K562 (cell line): ENCODE measurements at regions not wholly inside any gene's neighbourhood (a gene's known extent, or its start where the extent isn't known, plus 50 kb on each side); places are given as distances from the start of the nearest gene placed in this dataset.

Source experiments
- ATAC-seq: fragments of 200-7000 bp; cut with Tn5 transposase; 3 replicates; pipeline ENCODE4 v1.9.1; 2020; ENCODE audit warnings: moderate library complexity
- BruUV-seq: library from RNA; stranded (reverse); fragments of 400-500 nt; replicated peaks from 2 replicates; lab custom pipeline; 2021; lab: Mats Ljungman, UMichigan
- CTCF ChIA-PET: fragments of 300-600 bp; formaldehyde crosslinking; extraction: SDS; loops from one replicate; lab custom pipeline; 2021; ENCODE audit warnings: low intra/inter-chr PET ratio; lab: Yijun Ruan, JAX
- POLR2A ChIA-PET: fragments of 300-600, 350-650 bp; sonication (Branson Sonifier 250); formaldehyde crosslinking; extraction: SDS; loops from one replicate; lab custom pipeline; 2021; ENCODE audit warnings: antibody characterized with exemption, inconsistent platforms; lab: Yijun Ruan, JAX
- DNase-seq, 4 experiments: peaks; one replicate each; pipeline versions ENCODE4 v3.0.0 to v3.0.0-alpha.2; 2011 to 2018; ENCODE audit warnings: low spot score in 3 of 4, mixed read lengths in 3 of 4; ENCODE audit errors: extremely low read depth in 1 of 4
- FAIRE-seq: peaks from 2 replicates; lab custom pipeline; 2011; peaks lifted over from hg19 to GRCh38; lab: Jason Lieb, UNC
- H2AFZ ChIP-seq: 2 replicates; pipeline ENCODE4 v1.6.0; 2011; ENCODE audit warnings: low read depth, low read length, control low read depth, inconsistent platforms
- H3K27ac ChIP-seq: fragments of 200-600 bp; 3 replicates; pipeline ENCODE4 v1.8.0; 2011; ENCODE audit warnings: low read depth, mild to moderate bottlenecking, control low read depth, inconsistent platforms, low read length, moderate library complexity, mixed read lengths; ENCODE audit errors: extremely low read depth
- H3K27me3 ChIP-seq, 2 experiments: fragments of 300-600 bp in 1 of 2; 2 replicates in 1 of 2; 3 replicates in 1 of 2; pipeline versions ENCODE4 v1.6.0 to v1.8.0; 2011; ENCODE audit warnings: inconsistent platforms in 2 of 2, low read length in 2 of 2, mild to moderate bottlenecking in 1 of 2, mixed read lengths in 1 of 2, moderate library complexity in 1 of 2; ENCODE audit not compliant: control insufficient read depth in 2 of 2, insufficient read depth in 2 of 2
- H3K36me3 ChIP-seq: fragments of 300-600 bp; 3 replicates; pipeline ENCODE4 v1.8.0; 2011; ENCODE audit warnings: mild to moderate bottlenecking, low read length, inconsistent platforms; ENCODE audit not compliant: control insufficient read depth, insufficient read depth
- H3K4me1 ChIP-seq, 2 experiments: fragments of 200-600 bp in 1 of 2; replicated peaks in 1 of 2; 2 replicates in 1 of 2; 3 replicates in 1 of 2; pipeline versions ENCODE4 v1.5.1 to v1.8.0; 2011; ENCODE audit warnings: inconsistent platforms in 2 of 2, low read length in 2 of 2, mild to moderate bottlenecking in 1 of 2, mixed read lengths in 1 of 2, moderate library complexity in 1 of 2; ENCODE audit not compliant: control insufficient read depth in 2 of 2, insufficient read depth in 2 of 2
- H3K4me2 ChIP-seq: 2 replicates; pipeline ENCODE4 v1.6.1; 2011; ENCODE audit warnings: low read length, control low read depth, inconsistent platforms, mixed read lengths; ENCODE audit not compliant: insufficient read depth
- H3K4me3 ChIP-seq: fragments of 200-600 bp; sonication (generic), shearing (Covaris generic); 2 replicates; pipeline ENCODE4 v1.5.1; 2016; ENCODE audit warnings: control low read depth, inconsistent platforms
- H3K79me2 ChIP-seq: fragments of 200-600 bp; 3 replicates; pipeline ENCODE4 v1.8.0; 2011; ENCODE audit warnings: low read length, inconsistent platforms; ENCODE audit not compliant: control insufficient read depth, insufficient read depth
- H3K9ac ChIP-seq, 2 experiments: 2 replicates each; pipeline versions ENCODE4 v1.6.0 to v1.6.1; 2011; ENCODE audit warnings: low read depth in 2 of 2, low read length in 2 of 2, control low read depth in 1 of 2, inconsistent platforms in 1 of 2, mild to moderate bottlenecking in 1 of 2, mixed read lengths in 1 of 2; ENCODE audit not compliant: insufficient read depth in 1 of 2
- H3K9me1 ChIP-seq: one replicate; pipeline ENCODE4 v1.6.0; 2011; ENCODE audit warnings: inconsistent platforms, mild to moderate bottlenecking, low read length, moderate library complexity; ENCODE audit not compliant: control insufficient read depth, insufficient read depth
- H3K9me3 ChIP-seq: replicated peaks from 2 replicates; pipeline ENCODE4 v1.5.1; 2011; ENCODE audit warnings: low read depth, low read length, inconsistent platforms; ENCODE audit not compliant: control insufficient read depth, insufficient read depth
- H4K20me1 ChIP-seq: replicated peaks from 2 replicates; pipeline ENCODE4 v1.6.1; 2011; ENCODE audit warnings: low read length, inconsistent platforms, mixed read lengths; ENCODE audit not compliant: control insufficient read depth, insufficient read depth
- EP300 ChIP-seq: IDR thresholded peaks from 2 replicates; pipeline ENCODE4 v1.6.1; 2012; ENCODE audit warnings: low read length, improper control_type of control experiment
- MTA2 ChIP-seq: fragments of 450-650 bp; IDR thresholded peaks from 2 replicates; pipeline ENCODE4 v1.6.1; 2016; ENCODE audit warnings: low read depth
- POLR3G ChIP-seq: IDR thresholded peaks from 2 replicates; pipeline ENCODE4 v1.6.1; 2011; ENCODE audit not compliant: insufficient read length, insufficient replicate concordance; ENCODE audit errors: extremely low read depth
- RAD51 ChIP-seq: fragments of 450-650 bp; IDR thresholded peaks from 2 replicates; pipeline ENCODE4 v1.7.1; 2016; ENCODE audit warnings: low read depth, mild to moderate bottlenecking, borderline replicate concordance
- SIN3B ChIP-seq: fragments of 450-650 bp; IDR thresholded peaks from 2 replicates; pipeline ENCODE4 v1.6.1; 2017; ENCODE audit warnings: low read depth, mild to moderate bottlenecking, moderate library complexity
- SMAD4 ChIP-seq: fragments of 250-450 bp; sonication (Bioruptor Pico); conservative IDR thresholded peaks from 2 replicates; pipeline ENCODE4 v1.8.0; 2021; ENCODE audit warnings: inconsistent platforms, mild to moderate bottlenecking, moderate library complexity
- ZNF174 ChIP-seq: fragments of 250-450 bp; sonication (Bioruptor Pico); IDR thresholded peaks from 2 replicates; pipeline ENCODE4 v1.4.0; 2020; ENCODE audit warnings: mild to moderate bottlenecking
- WGBS: fragments of 100-300 bp; shearing (Covaris generic); methylation state at CpG from one replicate; pipeline ENCODE4 v1.1.6; 2016; ENCODE audit warnings: low coverage, mixed read lengths; ENCODE audit not compliant: insufficient coverage; ENCODE audit errors: missing lambda C conversion rate; 5-methylcytosine and 5-hydroxymethylcytosine counted together
- in situ Hi-C: fragments of 300-500 bp; cut with MboI; formaldehyde crosslinking; loops from 4 replicates; pipeline ENCODE4 v1.15.0; 2018; ENCODE audit warnings: inconsistent platforms, mixed read lengths
- intact Hi-C: fragments of 100-400 bp; cut with micrococcal nuclease; formaldehyde crosslinking; loops from 2 replicates; pipeline ENCODE4 v1.14.2; 2022

- TF ChIP-seq POLR3G, result no peak
- TF ChIP-seq SIN3B, result no peak
- TF ChIP-seq EP300, result no peak
Observed at GRCh38 chr10:33602278-33602677, 267.8 kb upstream of the NRP1 start (continued).

- no TSS peak for BruUV-seq
- in situ Hi-C loops, result no loop called here
- 0% methylated on average over 3 of the region's 3 CpGs for WGBS
- H3K36me3 ChIP-seq, result no peaks in the 10 kb centered on the region
- no peak overlapping the region for H3K27ac ChIP-seq
- ChIA-PET POLR2A (no interaction called here), CTCF (no interaction called here)
- no peaks in the 10 kb centered on the region for H3K4me1 ChIP-seq
- no peak overlapping the region for H3K4me3 ChIP-seq
- no peaks in the 10 kb centered on the region for H3K9me3 ChIP-seq
- H3K79me2 ChIP-seq, result no peaks in the 10 kb centered on the region
- intact Hi-C loops, result loop anchor here (2.0 kb wide), 1 partner anchor 22 kb away; no protein-coding TSS in a partner anchor
- DNase-seq (no peak), ATAC-seq (no peak), FAIRE-seq (no peak)
- no peak for TF ChIP-seq RAD51
- no peak for TF ChIP-seq EP300
- no peak for TF ChIP-seq ZNF174 (CRISPR knock-in tag)
- TF ChIP-seq MTA2, result no peak
- TF ChIP-seq SMAD4 (CRISPR knock-in tag), result no peak
- no peak overlapping the region for H2AFZ ChIP-seq
- no peaks in the 10 kb centered on the region for H4K20me1 ChIP-seq
- H3K27me3 ChIP-seq, result no peaks in the 10 kb centered on the region
- no peak overlapping the region for H3K9ac ChIP-seq
- H3K9me1 ChIP-seq, result no peaks in the 10 kb centered on the region
- no peak overlapping the region for H3K4me2 ChIP-seq
Observed at GRCh38 chr10:33600381-33600780, 265.9 kb upstream of the NRP1 start.
